WTC11 (cell line): ENCODE measurements at regions not wholly inside any gene's neighbourhood (a gene's known extent, or its start where the extent isn't known, plus 50 kb on each side); places are given as distances from the start of the nearest gene placed in this dataset.

Source experiments
- ATAC-seq: fragments of 200-7000 bp; cut with Tn5 transposase; 2 replicates; pipeline ENCODE4 v1.10.0; 2021; ENCODE audit warnings: mild to moderate bottlenecking, moderate library complexity
- CTCF ChIA-PET: fragments of 300-600 bp; sonication (Branson Sonifier 250); formaldehyde crosslinking; loops from one replicate; lab custom pipeline; 2021; ENCODE audit warnings: antibody characterized with exemption; lab: Charles Lee
- POLR2A ChIA-PET: fragments of 350-600 bp; sonication (Branson Sonifier 250); formaldehyde crosslinking; loops from one replicate; lab custom pipeline; 2021; ENCODE audit warnings: antibody characterized with exemption; lab: Charles Lee
- DNase-seq: peaks from one replicate; pipeline ENCODE4 v3.0.0; 2021; ENCODE audit warnings: low spot score
- H3K27ac Mint-ChIP-seq: 2 replicates; pipeline ENCODE4 v1.8.0; 2021; ENCODE audit warnings: mixed read lengths
- H3K27me3 Mint-ChIP-seq: 2 replicates; pipeline ENCODE4 v1.8.0; 2021; ENCODE audit warnings: low read depth, mild to moderate bottlenecking, moderate library complexity, mixed read lengths
- H3K36me3 Mint-ChIP-seq: 2 replicates; pipeline ENCODE4 v1.8.0; 2021; ENCODE audit warnings: mixed read lengths
- H3K4me1 Mint-ChIP-seq: 2 replicates; pipeline ENCODE4 v1.8.0; 2022; ENCODE audit warnings: mixed read lengths
- H3K4me3 Mint-ChIP-seq: 2 replicates; pipeline ENCODE4 v1.8.0; 2021; ENCODE audit warnings: mild to moderate bottlenecking, moderate library complexity, mixed read lengths
- H3K9me3 Mint-ChIP-seq: 2 replicates; pipeline ENCODE4 v1.8.0; 2021; ENCODE audit warnings: mixed read lengths
- CBFB ChIP-seq: sonication (generic); formaldehyde crosslinking; IDR thresholded peaks from 2 replicates; pipeline ENCODE4 v1.8.1; 2022; ENCODE audit warnings: mild to moderate bottlenecking, low read depth, missing genetic modification reagents
- CREB1 ChIP-seq: sonication (generic); formaldehyde crosslinking; IDR thresholded peaks from 2 replicates; pipeline ENCODE4 v1.8.0; 2023; ENCODE audit warnings: mild to moderate bottlenecking, missing genetic modification reagents
- EMX1 ChIP-seq: fragments of 250-450 bp; sonication (Bioruptor Pico); IDR thresholded peaks from 2 replicates; pipeline ENCODE4 v1.8.0; 2021; ENCODE audit warnings: mild to moderate bottlenecking
- ETV6 ChIP-seq: sonication (generic); formaldehyde crosslinking; IDR thresholded peaks from 2 replicates; pipeline ENCODE4 v1.8.1; 2022; ENCODE audit warnings: mild to moderate bottlenecking, missing genetic modification reagents
- FOXJ3 ChIP-seq: sonication (generic); formaldehyde crosslinking; IDR thresholded peaks from 2 replicates; pipeline ENCODE4 v1.9.0; 2021; ENCODE audit warnings: missing genetic modification reagents, mild to moderate bottlenecking, borderline replicate concordance
- HMGA2 ChIP-seq: fragments of 250-450 bp; sonication (Bioruptor Pico); IDR thresholded peaks from 2 replicates; pipeline ENCODE4 v1.4.0; 2021; ENCODE audit warnings: mild to moderate bottlenecking, moderate library complexity
- IRF2 ChIP-seq: sonication (generic); formaldehyde crosslinking; IDR thresholded peaks from 2 replicates; pipeline ENCODE4 v1.8.0; 2022; ENCODE audit warnings: low read depth, missing genetic modification reagents, borderline replicate concordance
- JAZF1 ChIP-seq: fragments of 250-450 bp; sonication (Bioruptor Pico); IDR thresholded peaks from 2 replicates; pipeline ENCODE4 v1.9.0; 2021; ENCODE audit warnings: moderate library complexity, mild to moderate bottlenecking, inconsistent platforms
- JUN ChIP-seq: sonication (generic); formaldehyde crosslinking; IDR thresholded peaks from 2 replicates; pipeline ENCODE4 v1.8.0; 2023; ENCODE audit warnings: mild to moderate bottlenecking, missing genetic modification reagents
- MXD4 ChIP-seq: fragments of 250-450 bp; sonication (Bioruptor Pico); IDR thresholded peaks from 2 replicates; pipeline ENCODE4 v1.8.0; 2021; ENCODE audit warnings: mild to moderate bottlenecking, moderate library complexity, borderline replicate concordance
- NFATC4 ChIP-seq: fragments of 250-450 bp; sonication (Bioruptor Pico); IDR thresholded peaks from 2 replicates; pipeline ENCODE4 v1.9.0; 2021; ENCODE audit warnings: mild to moderate bottlenecking
- NFYB ChIP-seq: sonication (generic); formaldehyde crosslinking; conservative IDR thresholded peaks from 2 replicates; pipeline ENCODE4 v1.8.0; 2022; ENCODE audit warnings: low read depth, missing genetic modification reagents
- SMAD4 ChIP-seq: sonication (generic); formaldehyde crosslinking; IDR thresholded peaks from 2 replicates; pipeline ENCODE4 v1.8.0; 2022; ENCODE audit warnings: mild to moderate bottlenecking, missing genetic modification reagents
- TEAD1 ChIP-seq: sonication (generic); formaldehyde crosslinking; IDR thresholded peaks from 2 replicates; pipeline ENCODE4 v1.8.0; 2022; ENCODE audit warnings: mild to moderate bottlenecking, missing genetic modification reagents
- TP53 ChIP-seq: sonication (generic); formaldehyde crosslinking; IDR thresholded peaks from 2 replicates; pipeline ENCODE4 v1.8.1; 2023; ENCODE audit warnings: mild to moderate bottlenecking, missing genetic modification reagents
- ZNF317 ChIP-seq: sonication (generic); formaldehyde crosslinking; IDR thresholded peaks from 2 replicates; pipeline ENCODE4 v1.8.1; 2023; ENCODE audit warnings: low read depth, mild to moderate bottlenecking, moderate library complexity, missing genetic modification reagents, borderline replicate concordance
- ZNF671 ChIP-seq: fragments of 250-450 bp; sonication (Bioruptor Pico); IDR thresholded peaks from 2 replicates; pipeline ENCODE4 v1.8.0; 2021; ENCODE audit warnings: mild to moderate bottlenecking
- TF ChIP-seq, protein P1 (sequence below): sonication (generic); formaldehyde crosslinking; IDR thresholded peaks from 2 replicates; pipeline ENCODE4 v1.8.0; 2022; ENCODE audit warnings: mild to moderate bottlenecking, missing genetic modification reagents
- TF ChIP-seq, protein P2 (sequence below): sonication (generic); formaldehyde crosslinking; IDR thresholded peaks from 2 replicates; pipeline ENCODE4 v1.8.0; 2022; ENCODE audit warnings: mild to moderate bottlenecking, missing genetic modification reagents
- TF ChIP-seq, protein P3 (sequence below): sonication (generic); formaldehyde crosslinking; IDR thresholded peaks from 2 replicates; pipeline ENCODE4 v1.8.0; 2023; ENCODE audit warnings: missing genetic modification reagents
- TF ChIP-seq, protein P4 (sequence below): fragments of 200-600 bp; IDR thresholded peaks from 2 replicates; pipeline ENCODE4 v1.8.0; 2022; ENCODE audit warnings: antibody characterized with exemption
- TF ChIP-seq, protein P5 (sequence below): sonication (generic); formaldehyde crosslinking; IDR thresholded peaks from 2 replicates; pipeline ENCODE4 v1.8.1; 2022; ENCODE audit warnings: mild to moderate bottlenecking, moderate library complexity, missing genetic modification reagents

DNA sequence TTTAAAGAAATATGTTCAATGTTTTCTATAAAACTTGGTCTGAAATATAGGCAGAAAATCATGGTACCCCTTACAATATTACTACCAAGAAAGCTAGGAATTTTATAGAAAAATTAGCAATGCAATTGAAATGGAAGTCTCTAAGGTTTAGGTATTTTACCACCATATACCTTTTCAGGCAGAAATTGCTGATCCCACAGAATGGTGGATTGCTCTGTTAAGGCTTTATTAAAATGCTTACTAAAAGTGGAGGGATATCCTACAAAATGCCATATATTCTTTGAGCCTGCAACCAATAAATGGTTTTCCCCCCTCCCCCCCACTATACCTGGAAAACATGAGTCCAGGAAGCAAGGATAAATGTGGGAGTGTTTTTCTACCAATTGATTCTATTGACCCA lies 718.1 kb upstream of the NOVA1 start:
- ChIA-PET CTCF (no interaction called here), POLR2A (no interaction called here)
- TF ChIP-seq, protein P1, sequence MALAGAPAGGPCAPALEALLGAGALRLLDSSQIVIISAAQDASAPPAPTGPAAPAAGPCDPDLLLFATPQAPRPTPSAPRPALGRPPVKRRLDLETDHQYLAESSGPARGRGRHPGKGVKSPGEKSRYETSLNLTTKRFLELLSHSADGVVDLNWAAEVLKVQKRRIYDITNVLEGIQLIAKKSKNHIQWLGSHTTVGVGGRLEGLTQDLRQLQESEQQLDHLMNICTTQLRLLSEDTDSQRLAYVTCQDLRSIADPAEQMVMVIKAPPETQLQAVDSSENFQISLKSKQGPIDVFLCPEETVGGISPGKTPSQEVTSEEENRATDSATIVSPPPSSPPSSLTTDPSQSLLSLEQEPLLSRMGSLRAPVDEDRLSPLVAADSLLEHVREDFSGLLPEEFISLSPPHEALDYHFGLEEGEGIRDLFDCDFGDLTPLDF (CRISPR knock-in tag) = no peak
- TF ChIP-seq CREB1 (CRISPR knock-in tag) (no peak), IRF2 (CRISPR knock-in tag) (no peak), HMGA2 (CRISPR knock-in tag) (no peak), CBFB (CRISPR knock-in tag) (no peak), EMX1 (no peak)
- TF ChIP-seq, protein P2, sequence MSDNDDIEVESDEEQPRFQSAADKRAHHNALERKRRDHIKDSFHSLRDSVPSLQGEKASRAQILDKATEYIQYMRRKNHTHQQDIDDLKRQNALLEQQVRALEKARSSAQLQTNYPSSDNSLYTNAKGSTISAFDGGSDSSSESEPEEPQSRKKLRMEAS (CRISPR knock-in tag) = no peak
- H3K4me3 Mint-ChIP-seq = no peak overlapping the region
- no peak overlapping the region for H3K27ac Mint-ChIP-seq
- ATAC-seq = no peak
- H3K27me3 Mint-ChIP-seq = no peaks in the 10 kb centered on the region
- H3K36me3 Mint-ChIP-seq = peaks cover 4% of the 10 kb centered on the region
- no peak for DNase-seq
- H3K9me3 Mint-ChIP-seq = peaks cover 13% of the 10 kb centered on the region
- no peaks in the 10 kb centered on the region for H3K4me1 Mint-ChIP-seq

DNA sequence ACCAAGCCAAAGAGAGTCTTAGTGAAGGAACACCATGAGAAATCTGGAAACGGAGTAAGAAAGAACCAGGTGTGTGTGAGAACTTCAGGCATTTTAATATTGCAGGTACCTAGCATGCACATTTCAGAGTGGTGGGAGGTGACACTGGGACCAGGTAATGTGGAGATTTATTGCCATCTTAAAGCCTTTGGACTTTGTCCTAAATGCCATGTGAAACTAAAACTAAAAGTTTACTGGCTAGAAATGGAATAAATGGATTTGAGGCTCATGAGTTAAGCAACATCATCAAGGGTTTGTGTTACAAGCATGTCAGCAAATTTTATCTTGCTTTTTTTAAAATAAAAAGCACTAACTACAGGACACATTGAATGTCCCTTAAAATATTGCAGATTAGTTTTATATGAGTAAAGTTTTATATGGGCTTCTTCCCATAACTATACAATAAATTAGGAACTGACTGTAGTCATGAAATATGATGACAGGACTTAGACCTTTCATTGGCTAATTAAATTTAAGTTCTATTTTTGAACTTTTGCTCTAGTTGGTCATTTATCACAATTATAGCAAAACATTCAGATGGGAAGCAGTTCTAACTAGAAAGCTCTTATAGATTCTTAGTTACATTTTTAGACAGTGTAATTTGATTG lies 721.1 kb upstream of the NOVA1 start:
- Mint-ChIP-seq H3K27me3 (no peaks in the 10 kb centered on the region), H3K4me1 (no peaks in the 10 kb centered on the region), H3K36me3 (peaks cover 6% of the 10 kb centered on the region), H3K27ac (no peak overlapping the region), H3K9me3 (peaks cover 13% of the 10 kb centered on the region), H3K4me3 (no peak overlapping the region)
- TF ChIP-seq ZNF317 (CRISPR knock-in tag) (no peak), SMAD4 (CRISPR knock-in tag) (no peak), ZNF671 (CRISPR knock-in tag) (no peak), ETV6 (CRISPR knock-in tag) (no peak), TP53 (CRISPR knock-in tag) (no peak), NFATC4 (no peak), IRF2 (CRISPR knock-in tag) (no peak), TEAD1 (CRISPR knock-in tag) (no peak), JUN (no peak), NFYB (CRISPR knock-in tag) (no peak), FOXJ3 (CRISPR knock-in tag) (no peak), JAZF1 (CRISPR knock-in tag) (no peak), MXD4 (CRISPR knock-in tag) (no peak)
- TF ChIP-seq, protein P3, sequence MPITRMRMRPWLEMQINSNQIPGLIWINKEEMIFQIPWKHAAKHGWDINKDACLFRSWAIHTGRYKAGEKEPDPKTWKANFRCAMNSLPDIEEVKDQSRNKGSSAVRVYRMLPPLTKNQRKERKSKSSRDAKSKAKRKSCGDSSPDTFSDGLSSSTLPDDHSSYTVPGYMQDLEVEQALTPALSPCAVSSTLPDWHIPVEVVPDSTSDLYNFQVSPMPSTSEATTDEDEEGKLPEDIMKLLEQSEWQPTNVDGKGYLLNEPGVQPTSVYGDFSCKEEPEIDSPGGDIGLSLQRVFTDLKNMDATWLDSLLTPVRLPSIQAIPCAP (CRISPR knock-in tag) = no peak
- TF ChIP-seq, protein P4, sequence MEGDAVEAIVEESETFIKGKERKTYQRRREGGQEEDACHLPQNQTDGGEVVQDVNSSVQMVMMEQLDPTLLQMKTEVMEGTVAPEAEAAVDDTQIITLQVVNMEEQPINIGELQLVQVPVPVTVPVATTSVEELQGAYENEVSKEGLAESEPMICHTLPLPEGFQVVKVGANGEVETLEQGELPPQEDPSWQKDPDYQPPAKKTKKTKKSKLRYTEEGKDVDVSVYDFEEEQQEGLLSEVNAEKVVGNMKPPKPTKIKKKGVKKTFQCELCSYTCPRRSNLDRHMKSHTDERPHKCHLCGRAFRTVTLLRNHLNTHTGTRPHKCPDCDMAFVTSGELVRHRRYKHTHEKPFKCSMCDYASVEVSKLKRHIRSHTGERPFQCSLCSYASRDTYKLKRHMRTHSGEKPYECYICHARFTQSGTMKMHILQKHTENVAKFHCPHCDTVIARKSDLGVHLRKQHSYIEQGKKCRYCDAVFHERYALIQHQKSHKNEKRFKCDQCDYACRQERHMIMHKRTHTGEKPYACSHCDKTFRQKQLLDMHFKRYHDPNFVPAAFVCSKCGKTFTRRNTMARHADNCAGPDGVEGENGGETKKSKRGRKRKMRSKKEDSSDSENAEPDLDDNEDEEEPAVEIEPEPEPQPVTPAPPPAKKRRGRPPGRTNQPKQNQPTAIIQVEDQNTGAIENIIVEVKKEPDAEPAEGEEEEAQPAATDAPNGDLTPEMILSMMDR = no peak
- TF ChIP-seq, protein P5, sequence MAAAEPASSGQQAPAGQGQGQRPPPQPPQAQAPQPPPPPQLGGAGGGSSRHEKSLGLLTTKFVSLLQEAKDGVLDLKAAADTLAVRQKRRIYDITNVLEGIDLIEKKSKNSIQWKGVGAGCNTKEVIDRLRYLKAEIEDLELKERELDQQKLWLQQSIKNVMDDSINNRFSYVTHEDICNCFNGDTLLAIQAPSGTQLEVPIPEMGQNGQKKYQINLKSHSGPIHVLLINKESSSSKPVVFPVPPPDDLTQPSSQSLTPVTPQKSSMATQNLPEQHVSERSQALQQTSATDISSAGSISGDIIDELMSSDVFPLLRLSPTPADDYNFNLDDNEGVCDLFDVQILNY (CRISPR knock-in tag) = no peak
- ATAC-seq = no peak
- ChIA-PET CTCF (no interaction called here), POLR2A (no interaction called here)
- no peak for DNase-seq
